ENCODE measurements at regions not wholly inside any gene's neighbourhood (a gene's known extent, or its start where the extent isn't known, plus 50 kb on each side); places are given as distances from the start of the nearest gene placed in this dataset.

- TF ChIP-seq CTCF (IDR thresholded peaks at IDR 0.05) (no peak), POLR2A (IDR thresholded peaks at IDR 0.05) (no peak), POLR2AphosphoS5 (IDR thresholded peaks at IDR 0.05) (no peak)
Measured at GRCh38 chrX:118261151-118261550, 84.8 kb upstream of the WDR44 start.
